ENCODE measurements at regions not wholly inside any gene's neighbourhood (a gene's known extent, or its start where the extent isn't known, plus 50 kb on each side); places are given as distances from the start of the nearest gene placed in this dataset.

- no peak overlapping the region for H3K27ac ChIP-seq (ENCODE audit: poor library complexity, severe bottlenecking)
- H3K27me3 ChIP-seq (ENCODE audit: insufficient read depth, poor library complexity, severe bottlenecking): no peaks in the 10 kb centered on the region
- no peak for TF ChIP-seq CTCF (IDR thresholded peaks at IDR 0.05; ENCODE audit: poor library complexity, severe bottlenecking)
- H3K4me3 ChIP-seq (ENCODE audit: severe bottlenecking): no peak overlapping the region
- no peaks in the 10 kb centered on the region for H3K4me1 ChIP-seq (ENCODE audit: insufficient read depth, poor library complexity, severe bottlenecking)
- ATAC-seq (ENCODE audit: low read depth) (peak; percentile 51; the same call in 1 of the 3 replicates), DNase-seq (ENCODE audit: low spot score) (no peak)
- H3K36me3 ChIP-seq (ENCODE audit: low read depth): no peaks in the 10 kb centered on the region
- H3K9me3 ChIP-seq (ENCODE audit: severe bottlenecking): no peaks in the 10 kb centered on the region
These were observed 950.7 kb downstream of the TLE4 start for GRCh38 chr9:80522465-80522864.

- Histone ChIP-seq H3K4me1 (ENCODE audit: insufficient read depth, poor library complexity, severe bottlenecking) (no peaks in the 10 kb centered on the region), H3K4me3 (ENCODE audit: severe bottlenecking) (no peak overlapping the region), H3K9me3 (ENCODE audit: severe bottlenecking) (no peaks in the 10 kb centered on the region), H3K27me3 (ENCODE audit: insufficient read depth, poor library complexity, severe bottlenecking) (no peaks in the 10 kb centered on the region), H3K36me3 (ENCODE audit: low read depth) (no peaks in the 10 kb centered on the region), H3K27ac (ENCODE audit: poor library complexity, severe bottlenecking) (no peak overlapping the region)
- no peak for TF ChIP-seq CTCF (IDR thresholded peaks at IDR 0.05; ENCODE audit: poor library complexity, severe bottlenecking)
- ATAC-seq (ENCODE audit: low read depth): no peak
- DNase-seq (ENCODE audit: low spot score): no peak
These were observed 949.4 kb downstream of the TLE4 start for GRCh38 chr9:80521151-80521550.

GRCh38 chr9:80520231-80520630 lies 948.5 kb downstream of the TLE4 start:
- no peak for TF ChIP-seq CTCF (IDR thresholded peaks at IDR 0.05; ENCODE audit: poor library complexity, severe bottlenecking)

GRCh38 chr9:80518441-80518840 lies 946.7 kb downstream of the TLE4 start:
- no peak overlapping the region for H3K4me3 ChIP-seq (ENCODE audit: severe bottlenecking)
- no peaks in the 10 kb centered on the region for H3K27me3 ChIP-seq (ENCODE audit: insufficient read depth, poor library complexity, severe bottlenecking)
- ATAC-seq (ENCODE audit: low read depth) (no peak), DNase-seq (ENCODE audit: low spot score) (no peak)
- TF ChIP-seq CTCF (IDR thresholded peaks at IDR 0.05; ENCODE audit: poor library complexity, severe bottlenecking): no peak
- H3K36me3 ChIP-seq (ENCODE audit: low read depth): no peaks in the 10 kb centered on the region
- no peaks in the 10 kb centered on the region for H3K4me1 ChIP-seq (ENCODE audit: insufficient read depth, poor library complexity, severe bottlenecking)
- no peak overlapping the region for H3K27ac ChIP-seq (ENCODE audit: poor library complexity, severe bottlenecking)
- H3K9me3 ChIP-seq (ENCODE audit: severe bottlenecking): no peaks in the 10 kb centered on the region

More at GRCh38 chr9:80520231-80520630, 948.5 kb downstream of the TLE4 start:
- H3K36me3 ChIP-seq (ENCODE audit: low read depth): no peaks in the 10 kb centered on the region
- no peaks in the 10 kb centered on the region for H3K9me3 ChIP-seq (ENCODE audit: severe bottlenecking)
- ATAC-seq (ENCODE audit: low read depth) (no peak), DNase-seq (ENCODE audit: low spot score) (no peak)
- no peaks in the 10 kb centered on the region for H3K4me1 ChIP-seq (ENCODE audit: insufficient read depth, poor library complexity, severe bottlenecking)
- H3K27ac ChIP-seq (ENCODE audit: poor library complexity, severe bottlenecking): no peak overlapping the region
- no peaks in the 10 kb centered on the region for H3K27me3 ChIP-seq (ENCODE audit: insufficient read depth, poor library complexity, severe bottlenecking)
- no peak overlapping the region for H3K4me3 ChIP-seq (ENCODE audit: severe bottlenecking)

GRCh38 chr9:80516679-80517078 lies 944.9 kb downstream of the TLE4 start:
- ATAC-seq (ENCODE audit: low read depth): no peak
- Histone ChIP-seq H3K9me3 (ENCODE audit: severe bottlenecking) (no peaks in the 10 kb centered on the region), H3K4me3 (ENCODE audit: severe bottlenecking) (no peak overlapping the region), H3K4me1 (ENCODE audit: insufficient read depth, poor library complexity, severe bottlenecking) (no peaks in the 10 kb centered on the region), H3K27ac (ENCODE audit: poor library complexity, severe bottlenecking) (no peak overlapping the region), H3K36me3 (ENCODE audit: low read depth) (no peaks in the 10 kb centered on the region), H3K27me3 (ENCODE audit: insufficient read depth, poor library complexity, severe bottlenecking) (no peaks in the 10 kb centered on the region)
- DNase-seq (ENCODE audit: low spot score): no peak
- no peak for TF ChIP-seq CTCF (IDR thresholded peaks at IDR 0.05; ENCODE audit: poor library complexity, severe bottlenecking)

Data from RWPE2 (cell line).